ENCODE measurements at regions not wholly inside any gene's neighbourhood (a gene's known extent, or its start where the extent isn't known, plus 50 kb on each side); places are given as distances from the start of the nearest gene placed in this dataset.

- TF ChIP-seq CTCF (IDR thresholded peaks at IDR 0.05; ENCODE audit: borderline replicate concordance, insufficient read depth, low read depth, low read length): no peak
- no peak overlapping the region for H3K4me3 ChIP-seq (ENCODE audit: low read depth, low read length)
Measured at GRCh38 chr10:8183241-8183704, 128.8 kb downstream of the GATA3 start.

GRCh38 chr10:8187171-8187666, 132.7 kb downstream of the GATA3 start:
- H3K4me3 ChIP-seq (ENCODE audit: low read depth, low read length): no peak overlapping the region
- no peak for TF ChIP-seq CTCF (IDR thresholded peaks at IDR 0.05; ENCODE audit: borderline replicate concordance, insufficient read depth, low read depth, low read length)

- H3K4me3 ChIP-seq (ENCODE audit: low read depth, low read length): no peak overlapping the region
Measured at GRCh38 chr10:8189458-8189857, 135.0 kb downstream of the GATA3 start.

GRCh38 chr10:8192301-8192700, 137.8 kb downstream of the GATA3 start:
- no peak for TF ChIP-seq CTCF (IDR thresholded peaks at IDR 0.05; ENCODE audit: borderline replicate concordance, insufficient read depth, low read depth, low read length)
- no peak overlapping the region for H3K4me3 ChIP-seq (ENCODE audit: low read depth, low read length)

More at GRCh38 chr10:8189458-8189857, 135.0 kb downstream of the GATA3 start:
- no peak for TF ChIP-seq CTCF (IDR thresholded peaks at IDR 0.05; ENCODE audit: borderline replicate concordance, insufficient read depth, low read depth, low read length)

GRCh38 chr10:8193546-8193945, 139.1 kb downstream of the GATA3 start:
- no peak for TF ChIP-seq CTCF (IDR thresholded peaks at IDR 0.05; ENCODE audit: borderline replicate concordance, insufficient read depth, low read depth, low read length)
- no peak overlapping the region for H3K4me3 ChIP-seq (ENCODE audit: low read depth, low read length)

GRCh38 chr10:8194050-8194449, 139.6 kb downstream of the GATA3 start:
- TF ChIP-seq CTCF (IDR thresholded peaks at IDR 0.05; ENCODE audit: borderline replicate concordance, insufficient read depth, low read depth, low read length): no peak
- no peak overlapping the region for H3K4me3 ChIP-seq (ENCODE audit: low read depth, low read length)

- TF ChIP-seq CTCF (IDR thresholded peaks at IDR 0.05; ENCODE audit: borderline replicate concordance, insufficient read depth, low read depth, low read length): no peak
- no peak overlapping the region for H3K4me3 ChIP-seq (ENCODE audit: low read depth, low read length)
Measured at GRCh38 chr10:8206882-8207281, 152.4 kb downstream of the GATA3 start.

Data from GM12875 (cell line).